Adrenal gland (tissue), 5 donors: ENCODE measurements at regions not wholly inside any gene's neighbourhood (a gene's known extent, or its start where the extent isn't known, plus 50 kb on each side); places are given as distances from the start of the nearest gene placed in this dataset.

Experiments
- CTCF ChIP-seq, 6 experiments: fragments of 450-650 bp in 4 of 6; fragments of 200-600 bp in 2 of 6; sonication (generic) in 1 of 6; IDR thresholded peaks; 1 replicate in 5 of 6; 2 replicates in 1 of 6; pipeline versions ENCODE4 v1.5.1 to v1.8.0; 2016 to 2021; ENCODE audit warnings: antibody characterized with exemption in 6 of 6, mild to moderate bottlenecking in 2 of 6, moderate library complexity in 1 of 6
- POLR2A ChIP-seq, 2 donors: fragments of 450-650 bp; IDR thresholded peaks; one replicate each; pipeline ENCODE4 v1.6.1; 2017; ENCODE audit warnings: antibody characterized with exemption in 2 of 2, mild to moderate bottlenecking in 2 of 2, moderate library complexity in 1 of 2
- donor health status: DM: no; HTN: no; CAD: no.

- no peak for TF ChIP-seq CTCF (IDR thresholded peaks at IDR 0.05)
- TF ChIP-seq POLR2A (IDR thresholded peaks at IDR 0.05): no peak
Observed at GRCh38 chr5:96111080-96111756, 149.6 kb upstream of the ELL2 start.
